NT2/D1 (cell line): ENCODE measurements at regions not wholly inside any gene's neighbourhood (a gene's known extent, or its start where the extent isn't known, plus 50 kb on each side); places are given as distances from the start of the nearest gene placed in this dataset.

Source experiments
- DNase-seq: peaks from one replicate; pipeline ENCODE4 v3.0.0-alpha.2; 2011; ENCODE audit warnings: low read depth, low spot score
- H3K27me3 ChIP-seq: 2 replicates; pipeline ENCODE4 v1.6.0; 2011; ENCODE audit warnings: mild to moderate bottlenecking; ENCODE audit not compliant: insufficient read length, insufficient read depth
- H3K36me3 ChIP-seq: 2 replicates; pipeline ENCODE4 v1.6.1; 2011; ENCODE audit warnings: mild to moderate bottlenecking, low read length, mixed read lengths; ENCODE audit not compliant: insufficient read depth, insufficient read length
- H3K4me1 ChIP-seq: 2 replicates; pipeline ENCODE4 v1.5.1; 2011; ENCODE audit not compliant: insufficient read depth, insufficient read length
- H3K4me3 ChIP-seq: 2 replicates; pipeline ENCODE4 v1.5.1; 2011; ENCODE audit warnings: low read depth; ENCODE audit not compliant: insufficient read length
- H3K9ac ChIP-seq: 2 replicates; pipeline ENCODE4 v1.6.0; 2011; ENCODE audit warnings: low read depth; ENCODE audit not compliant: insufficient read length
- H3K9me3 ChIP-seq: 2 replicates; pipeline ENCODE4 v1.5.1; 2011; ENCODE audit warnings: mild to moderate bottlenecking, low read length; ENCODE audit not compliant: insufficient read depth
- SUZ12 ChIP-seq: IDR thresholded peaks from 2 replicates; pipeline ENCODE4 v1.6.1; 2011; ENCODE audit not compliant: insufficient read length, insufficient read depth; ENCODE audit errors: extremely low read depth
- YY1 ChIP-seq: IDR thresholded peaks from 2 replicates; pipeline ENCODE4 v1.6.1; 2011; ENCODE audit not compliant: insufficient read length, insufficient read depth
- ZNF274 ChIP-seq: IDR thresholded peaks from 2 replicates; pipeline ENCODE4 v1.6.1; 2011; ENCODE audit warnings: mild to moderate bottlenecking, low read depth, low read length

DNA sequence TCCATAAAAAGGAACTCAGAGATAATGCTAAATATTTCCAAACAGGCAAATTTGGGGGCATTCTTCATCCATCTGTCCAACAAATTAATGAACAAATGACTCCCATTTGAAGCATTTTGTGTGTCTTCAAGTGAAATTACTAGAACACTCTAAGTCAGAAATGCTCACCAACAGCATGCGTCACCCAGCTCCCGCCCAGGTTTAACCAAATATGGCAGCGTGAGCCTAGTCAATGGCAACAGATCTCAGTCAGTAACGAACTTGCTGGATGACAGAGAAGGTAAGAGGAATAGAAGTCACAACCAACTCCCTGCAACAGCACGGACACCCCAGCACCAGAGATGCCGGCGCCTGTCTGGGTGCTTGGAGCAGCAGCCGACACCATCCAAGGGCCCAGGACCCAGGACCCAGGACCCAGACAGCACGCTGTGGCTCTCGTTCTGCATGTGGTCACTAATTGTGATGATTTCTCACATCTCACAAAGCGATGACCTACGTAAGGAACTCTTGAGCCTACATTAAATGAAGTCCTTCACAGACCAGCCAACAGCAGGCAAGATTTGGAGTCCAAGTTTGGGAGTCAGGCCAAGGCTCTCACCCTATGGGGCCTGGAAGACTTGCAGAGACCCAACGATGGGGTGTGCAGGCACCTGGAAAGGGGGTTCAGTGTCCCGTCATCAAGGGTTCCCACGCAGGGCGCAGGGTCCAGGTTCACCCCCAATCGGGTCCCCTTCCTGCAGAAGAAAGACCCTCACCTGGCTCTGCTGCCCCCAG, 556.9 kb downstream of the BRD1 start:
- H3K9me3 ChIP-seq, result peaks cover 8% of the 10 kb centered on the region; the same call in 1 of the 2 replicates
- H3K9ac ChIP-seq, result no peak overlapping the region
- H3K36me3 ChIP-seq, result no peaks in the 10 kb centered on the region
- no peaks in the 10 kb centered on the region for H3K4me1 ChIP-seq
- TF ChIP-seq SUZ12, result no peak
- no peak for TF ChIP-seq ZNF274
- no peak for TF ChIP-seq YY1
- DNase-seq, result no peak
- peaks cover 61% of the 10 kb centered on the region for H3K27me3 ChIP-seq
- no peak overlapping the region for H3K4me3 ChIP-seq

DNA sequence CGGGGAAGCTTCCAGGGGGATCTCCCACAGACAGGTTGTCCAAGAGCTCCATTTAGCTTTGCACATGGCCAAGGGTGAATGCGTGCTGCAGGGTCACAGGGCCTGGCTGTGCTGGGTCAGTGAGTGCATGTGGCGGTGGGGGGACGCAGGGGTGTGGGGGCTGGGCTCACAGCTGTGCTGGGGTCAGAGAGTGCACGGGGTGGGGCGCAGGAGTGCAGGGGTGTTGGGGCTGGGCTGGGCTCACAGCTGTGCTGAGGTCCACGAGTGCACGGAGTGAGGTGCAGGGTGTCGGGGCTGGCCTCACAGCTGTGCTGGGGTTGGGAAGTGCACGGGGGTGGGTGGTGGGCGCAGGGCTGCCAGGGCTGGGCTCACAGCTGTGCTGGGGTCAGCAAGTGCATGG, 557.7 kb downstream of the BRD1 start:
- no peak for DNase-seq
- H3K36me3 ChIP-seq, result no peaks in the 10 kb centered on the region
- peaks cover 8% of the 10 kb centered on the region; the same call in 1 of the 2 replicates for H3K9me3 ChIP-seq
- peaks cover 60% of the 10 kb centered on the region for H3K27me3 ChIP-seq
- peak overlapping the region; percentile 21 for H3K4me3 ChIP-seq
- H3K4me1 ChIP-seq, result no peaks in the 10 kb centered on the region
- no peak for TF ChIP-seq YY1
- TF ChIP-seq SUZ12, result no peak
- TF ChIP-seq ZNF274, result no peak
- no peak overlapping the region for H3K9ac ChIP-seq

DNA sequence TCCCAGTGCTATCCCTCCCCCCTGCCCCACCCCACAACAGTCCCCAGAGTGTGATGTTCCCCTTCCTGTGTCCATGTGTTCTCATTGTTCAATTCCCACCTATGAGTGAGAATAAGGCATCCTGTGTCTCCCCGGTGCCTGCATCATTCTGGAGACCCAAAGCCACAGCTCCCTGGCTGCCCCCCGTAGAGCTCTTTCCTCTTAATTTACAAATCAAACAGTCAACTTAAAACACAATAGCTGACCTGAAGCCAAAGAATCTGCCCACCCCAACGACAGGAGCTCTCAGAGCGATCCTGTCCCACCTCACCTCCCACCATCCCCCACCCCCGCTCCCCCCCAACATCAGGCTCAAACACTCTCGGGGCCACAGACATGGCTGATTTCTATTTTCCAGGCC, 558.3 kb downstream of the BRD1 start:
- Histone ChIP-seq H3K4me3 (no peak overlapping the region), H3K4me1 (no peaks in the 10 kb centered on the region), H3K9ac (no peak overlapping the region), H3K36me3 (no peaks in the 10 kb centered on the region), H3K27me3 (peaks cover 57% of the 10 kb centered on the region), H3K9me3 (peaks cover 8% of the 10 kb centered on the region; the same call in 1 of the 2 replicates)
- TF ChIP-seq ZNF274 (no peak), YY1 (no peak)
- peak; percentile 70 for DNase-seq

DNA sequence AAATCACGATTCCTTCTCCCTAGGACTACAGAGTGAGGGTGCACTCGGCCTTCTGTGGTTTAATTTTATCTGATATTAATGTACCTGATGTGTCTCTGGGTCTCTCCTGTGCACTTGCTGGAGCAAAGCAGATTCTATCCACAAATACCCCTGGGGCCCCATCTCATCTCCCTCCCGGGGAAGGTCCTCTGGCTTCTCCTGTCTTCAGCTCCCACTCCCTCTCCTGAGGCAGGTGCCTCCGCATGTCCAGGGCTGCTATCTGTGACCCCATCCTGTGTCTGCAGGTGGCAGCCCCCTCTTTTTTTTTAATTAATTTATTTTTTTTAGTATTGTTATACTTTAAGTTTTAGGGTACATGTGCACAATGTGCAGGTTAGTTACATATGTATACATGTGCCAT, 558.7 kb downstream of the BRD1 start:
- Histone ChIP-seq H3K9ac (no peak overlapping the region), H3K27me3 (peaks cover 57% of the 10 kb centered on the region), H3K9me3 (peaks cover 8% of the 10 kb centered on the region; the same call in 1 of the 2 replicates), H3K4me1 (no peaks in the 10 kb centered on the region), H3K36me3 (no peaks in the 10 kb centered on the region), H3K4me3 (no peak overlapping the region)
- DNase-seq, result no peak
- TF ChIP-seq ZNF274 (no peak), YY1 (no peak), SUZ12 (no peak)

DNA sequence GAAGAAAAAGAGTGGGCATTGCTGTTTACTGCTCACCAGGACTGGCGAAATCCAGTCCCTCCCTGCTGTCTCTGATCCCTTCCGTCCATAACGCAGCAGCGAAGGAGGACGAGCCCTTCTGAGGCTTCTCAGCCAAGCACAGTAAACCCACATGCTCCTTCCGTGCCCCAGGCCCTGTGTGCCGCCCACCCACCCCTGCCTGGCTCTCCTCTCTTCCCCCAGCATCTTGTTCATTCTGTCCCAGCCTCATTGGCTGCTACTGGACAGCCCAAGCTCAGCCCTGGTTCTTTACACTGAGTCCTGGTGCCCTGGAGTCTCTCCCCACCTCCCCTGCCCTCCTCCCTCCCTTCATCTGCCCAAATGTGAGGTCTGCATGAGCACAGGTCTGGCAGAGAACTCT, 559.7 kb downstream of the BRD1 start:
- H3K4me1 ChIP-seq, result no peaks in the 10 kb centered on the region
- no peak for DNase-seq
- H3K36me3 ChIP-seq, result no peaks in the 10 kb centered on the region
- peaks cover 57% of the 10 kb centered on the region for H3K27me3 ChIP-seq
- TF ChIP-seq YY1 (no peak), SUZ12 (no peak), ZNF274 (no peak)
- no peak overlapping the region for H3K9ac ChIP-seq
- peaks cover 8% of the 10 kb centered on the region; the same call in 1 of the 2 replicates for H3K9me3 ChIP-seq
- no peak overlapping the region for H3K4me3 ChIP-seq

DNA sequence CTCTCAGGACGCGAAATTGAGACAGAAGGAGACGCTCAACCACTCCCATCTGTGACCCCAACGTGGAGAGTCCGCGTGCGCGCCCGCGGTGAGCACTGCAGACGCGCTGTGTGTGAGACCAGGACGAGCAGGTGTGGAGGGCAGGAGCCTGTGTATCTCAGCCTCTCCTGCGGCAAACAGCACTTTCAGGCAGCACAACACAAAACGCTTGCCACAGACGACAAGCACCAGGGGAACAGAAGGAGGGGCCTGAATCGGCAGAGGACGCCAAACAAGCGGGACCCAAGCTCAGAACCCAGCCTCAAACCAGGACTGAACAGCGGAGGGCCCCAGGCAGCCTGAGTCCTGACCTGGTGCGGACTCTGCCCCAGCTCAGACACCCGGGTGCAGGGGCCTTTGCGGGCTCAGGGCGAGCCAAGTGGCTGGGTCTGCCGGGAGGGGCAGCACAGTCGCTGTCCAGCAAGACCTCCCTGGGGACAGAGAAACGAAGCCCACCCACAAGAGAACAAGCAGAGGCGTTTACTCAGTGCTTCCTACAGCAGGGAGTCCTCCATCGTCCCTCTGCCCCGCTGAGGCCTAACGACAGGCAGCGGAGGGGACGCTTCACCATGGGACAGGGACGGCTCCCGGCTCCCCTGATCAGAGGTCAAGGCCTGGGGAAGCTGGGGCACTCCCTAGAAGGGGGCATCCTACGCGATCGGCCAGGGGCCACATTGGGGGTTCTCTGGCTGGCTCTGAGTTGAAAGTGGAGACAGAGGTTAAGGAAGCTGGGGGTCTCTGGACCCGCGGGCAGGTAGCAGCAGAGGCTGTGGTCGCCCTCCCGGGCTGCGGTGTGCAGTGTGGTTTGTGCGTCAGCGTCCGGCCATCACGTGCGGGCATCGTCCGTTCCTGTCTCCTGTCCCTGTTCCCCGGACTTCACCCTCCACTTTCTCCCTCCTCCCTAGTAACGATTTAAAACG, 560.8 kb downstream of the BRD1 start:
- Histone ChIP-seq H3K9ac (no peak overlapping the region), H3K4me1 (no peaks in the 10 kb centered on the region), H3K27me3 (peaks cover 46% of the 10 kb centered on the region), H3K4me3 (no peak overlapping the region), H3K36me3 (no peaks in the 10 kb centered on the region), H3K9me3 (peaks cover 8% of the 10 kb centered on the region; the same call in 1 of the 2 replicates)
- no peak for DNase-seq
- TF ChIP-seq ZNF274, result no peak

DNA sequence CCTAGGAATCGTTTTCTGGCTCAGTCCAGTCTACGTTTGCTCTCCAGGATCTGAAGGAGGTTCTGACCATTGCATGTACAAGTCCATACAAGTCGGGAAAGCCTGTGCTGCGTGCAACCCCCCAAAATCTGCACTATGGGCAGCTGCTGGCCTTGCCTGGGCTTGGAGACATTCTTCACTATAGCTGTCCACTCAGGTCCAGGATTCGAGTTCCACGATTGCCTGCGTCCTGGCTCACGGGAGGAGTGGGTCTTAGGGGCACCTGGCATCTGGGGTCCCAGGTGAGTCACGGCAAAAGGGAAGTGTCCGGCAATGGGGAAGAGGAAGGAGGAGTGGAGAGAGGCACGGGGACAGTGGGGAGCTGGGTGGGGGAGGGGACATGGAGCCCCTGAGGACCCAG, 563.0 kb downstream of the BRD1 start:
- peaks cover 26% of the 10 kb centered on the region for H3K27me3 ChIP-seq
- H3K9me3 ChIP-seq, result no peaks in the 10 kb centered on the region
- no peaks in the 10 kb centered on the region for H3K4me1 ChIP-seq
- no peak overlapping the region for H3K4me3 ChIP-seq
- no peak for DNase-seq
- no peaks in the 10 kb centered on the region for H3K36me3 ChIP-seq
- TF ChIP-seq YY1, result no peak
- TF ChIP-seq ZNF274, result no peak
- TF ChIP-seq SUZ12, result no peak
- H3K9ac ChIP-seq, result no peak overlapping the region

DNA sequence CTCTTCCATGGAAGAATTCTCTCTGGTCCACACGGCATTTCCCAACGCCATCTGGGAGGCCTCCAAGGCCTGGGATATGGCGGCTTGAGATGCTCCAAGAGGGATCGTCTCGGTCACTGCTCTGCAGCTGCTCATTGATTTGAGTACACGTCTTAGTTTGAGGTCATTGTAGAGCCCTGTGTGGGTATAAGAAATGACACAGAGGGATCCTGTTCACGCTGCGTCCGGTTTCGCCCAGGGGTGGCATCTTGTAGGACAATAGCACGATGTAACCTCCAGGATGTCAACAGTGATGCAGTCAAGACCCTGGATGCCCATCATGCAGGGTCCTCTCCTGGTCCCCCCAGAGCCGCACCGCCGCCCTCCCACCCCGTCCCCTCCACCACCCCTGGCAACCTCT, 564.6 kb downstream of the BRD1 start:
- Histone ChIP-seq H3K4me1 (no peaks in the 10 kb centered on the region), H3K4me3 (no peak overlapping the region), H3K9me3 (no peaks in the 10 kb centered on the region), H3K36me3 (no peaks in the 10 kb centered on the region), H3K27me3 (peaks cover 15% of the 10 kb centered on the region), H3K9ac (no peak overlapping the region)
- DNase-seq, result no peak
- TF ChIP-seq ZNF274 (no peak), SUZ12 (no peak), YY1 (no peak)
